Mucosa of descending colon (tissue), 3 donors: ENCODE measurements at regions not wholly inside any gene's neighbourhood (a gene's known extent, or its start where the extent isn't known, plus 50 kb on each side); places are given as distances from the start of the nearest gene placed in this dataset.

Experiments used
- ATAC-seq: fragments of 200-7000 bp; cut with Tn5 transposase; one replicate; pipeline ENCODE4 v1.9.1; 2020; ENCODE audit warnings: mild to moderate bottlenecking, moderate library complexity
- DNase-seq, 3 donors: peaks; one replicate each; pipeline ENCODE4 v3.0.0-alpha.2; 2020
- H3K36me3 ChIP-seq: fragments of 200-600 bp; one replicate; pipeline ENCODE4 v1.8.0; 2021; ENCODE audit warnings: low read depth, mild to moderate bottlenecking
- H3K4me1 ChIP-seq: fragments of 200-600 bp; one replicate; pipeline ENCODE4 v1.8.0; 2021; ENCODE audit warnings: low read depth, mild to moderate bottlenecking
- H3K4me3 ChIP-seq: fragments of 200-600 bp; one replicate; pipeline ENCODE4 v1.8.0; 2021; ENCODE audit warnings: mild to moderate bottlenecking
- H3K9me3 ChIP-seq: fragments of 200-600 bp; one replicate; pipeline ENCODE4 v1.8.0; 2021; ENCODE audit warnings: mild to moderate bottlenecking
- intact Hi-C, 2 donors: fragments of 100-400 bp; cut with DNase I in 1 of 2; cut with micrococcal nuclease in 1 of 2; formaldehyde crosslinking; loops; one replicate each; pipeline versions ENCODE4 v1.11.0 to v1.11.1; 2022; cut with DNase I, micrococcal nuclease
- TF ChIP-seq, protein P1 (sequence below): fragments of 200-600 bp; IDR thresholded peaks from one replicate; pipeline ENCODE4 v1.8.0; 2022; ENCODE audit warnings: antibody characterized with exemption, mild to moderate bottlenecking
- donor health status: DM: no; HTN: no; CAD: no; lungs with moderate emphysema.
- donor health status: DM: no; HTN: no; CAD: no.
- donor health status: DM: no; HTN: yes; CAD: no.

DNA sequence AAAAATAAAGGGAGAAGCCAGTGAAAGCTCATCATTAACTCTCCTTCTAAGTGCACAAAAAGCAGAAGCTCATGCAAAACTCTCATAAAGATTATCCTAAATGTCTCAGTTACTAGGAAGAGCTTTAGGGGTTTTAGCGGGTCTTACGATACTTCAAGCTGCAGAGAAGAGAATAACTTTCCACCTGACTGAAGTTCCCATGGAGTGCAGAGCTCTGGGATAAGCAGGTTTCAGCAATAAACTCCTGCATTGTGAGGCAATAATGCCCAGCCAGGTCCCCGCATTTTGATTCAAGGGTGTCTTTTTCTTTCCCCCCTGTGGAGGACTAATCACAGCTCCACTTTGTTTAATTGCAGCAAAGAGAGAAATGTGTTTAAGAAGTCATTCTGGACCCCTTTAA is 241.9 kb upstream of the SP8 start:
- no peak for ATAC-seq
- Histone ChIP-seq H3K4me3 (no peak overlapping the region), H3K4me1 (peaks cover 4% of the 10 kb centered on the region), H3K36me3 (no peaks in the 10 kb centered on the region), H3K9me3 (no peaks in the 10 kb centered on the region)
- TF ChIP-seq, protein P1, sequence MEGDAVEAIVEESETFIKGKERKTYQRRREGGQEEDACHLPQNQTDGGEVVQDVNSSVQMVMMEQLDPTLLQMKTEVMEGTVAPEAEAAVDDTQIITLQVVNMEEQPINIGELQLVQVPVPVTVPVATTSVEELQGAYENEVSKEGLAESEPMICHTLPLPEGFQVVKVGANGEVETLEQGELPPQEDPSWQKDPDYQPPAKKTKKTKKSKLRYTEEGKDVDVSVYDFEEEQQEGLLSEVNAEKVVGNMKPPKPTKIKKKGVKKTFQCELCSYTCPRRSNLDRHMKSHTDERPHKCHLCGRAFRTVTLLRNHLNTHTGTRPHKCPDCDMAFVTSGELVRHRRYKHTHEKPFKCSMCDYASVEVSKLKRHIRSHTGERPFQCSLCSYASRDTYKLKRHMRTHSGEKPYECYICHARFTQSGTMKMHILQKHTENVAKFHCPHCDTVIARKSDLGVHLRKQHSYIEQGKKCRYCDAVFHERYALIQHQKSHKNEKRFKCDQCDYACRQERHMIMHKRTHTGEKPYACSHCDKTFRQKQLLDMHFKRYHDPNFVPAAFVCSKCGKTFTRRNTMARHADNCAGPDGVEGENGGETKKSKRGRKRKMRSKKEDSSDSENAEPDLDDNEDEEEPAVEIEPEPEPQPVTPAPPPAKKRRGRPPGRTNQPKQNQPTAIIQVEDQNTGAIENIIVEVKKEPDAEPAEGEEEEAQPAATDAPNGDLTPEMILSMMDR, result no peak
- intact Hi-C loops, result no loop called here
- DNase-seq, result no peak

DNA sequence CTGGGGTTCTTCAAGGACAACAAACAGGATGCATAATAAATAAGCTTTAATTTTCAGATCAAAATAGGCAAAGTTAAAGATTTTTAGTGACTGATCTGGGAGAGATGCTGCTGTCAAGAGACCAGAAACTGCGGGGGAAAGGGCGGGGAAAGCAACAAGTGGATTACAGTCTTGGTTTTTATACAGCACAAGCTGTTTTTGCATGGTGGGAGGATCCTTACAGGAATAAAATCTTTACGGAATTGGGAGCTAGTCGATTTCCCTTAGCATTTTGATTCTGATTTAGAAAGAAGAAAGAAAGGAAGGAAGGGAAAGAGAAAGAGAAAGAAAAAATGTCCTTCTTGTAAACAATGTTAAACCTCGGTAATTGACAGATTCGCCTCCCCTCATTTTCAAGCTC is 242.3 kb upstream of the SP8 start:
- H3K4me1 ChIP-seq, result peaks cover 4% of the 10 kb centered on the region
- TF ChIP-seq, protein P1, result no peak
- ATAC-seq (no peak), DNase-seq (no peak)
- no peak overlapping the region for H3K4me3 ChIP-seq
- intact Hi-C loops, result no loop called here
- no peaks in the 10 kb centered on the region for H3K9me3 ChIP-seq
- no peaks in the 10 kb centered on the region for H3K36me3 ChIP-seq

DNA sequence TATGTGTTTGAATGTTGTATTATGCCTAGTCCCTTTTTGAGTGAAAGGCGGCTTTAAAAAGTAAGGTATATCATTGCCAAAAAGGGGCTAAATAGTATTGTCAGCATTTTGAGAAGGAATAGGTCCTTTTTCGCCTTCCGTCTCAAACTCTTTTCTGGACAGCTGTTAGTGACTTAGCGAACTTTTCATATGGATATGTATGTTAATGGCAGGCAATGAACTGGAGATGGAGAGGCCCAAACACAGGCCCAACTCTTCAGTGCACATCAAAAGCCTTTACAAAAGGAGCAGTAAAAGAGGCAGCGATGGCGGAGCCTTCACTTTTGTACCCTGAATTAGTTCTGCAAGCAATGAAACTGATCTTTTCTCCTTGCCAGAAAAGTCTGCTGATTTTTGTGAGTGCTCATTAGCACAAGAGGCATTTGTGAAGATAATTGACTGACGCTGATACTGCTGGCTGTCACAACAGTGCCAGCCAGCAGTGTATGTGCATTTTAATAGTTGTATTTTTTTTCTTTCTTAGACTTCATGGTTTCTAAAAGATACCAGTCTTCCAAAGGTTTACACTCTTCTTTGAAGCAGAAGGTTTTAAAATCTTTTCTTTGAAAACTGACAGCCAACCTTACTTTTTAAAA is 243.7 kb upstream of the SP8 start:
- Histone ChIP-seq H3K36me3 (no peaks in the 10 kb centered on the region), H3K4me1 (peaks cover 4% of the 10 kb centered on the region), H3K4me3 (no peak overlapping the region), H3K9me3 (no peaks in the 10 kb centered on the region)
- TF ChIP-seq, protein P1, result no peak
- intact Hi-C loops, result no loop called here
- DNase-seq (no peak), ATAC-seq (no peak)

DNA sequence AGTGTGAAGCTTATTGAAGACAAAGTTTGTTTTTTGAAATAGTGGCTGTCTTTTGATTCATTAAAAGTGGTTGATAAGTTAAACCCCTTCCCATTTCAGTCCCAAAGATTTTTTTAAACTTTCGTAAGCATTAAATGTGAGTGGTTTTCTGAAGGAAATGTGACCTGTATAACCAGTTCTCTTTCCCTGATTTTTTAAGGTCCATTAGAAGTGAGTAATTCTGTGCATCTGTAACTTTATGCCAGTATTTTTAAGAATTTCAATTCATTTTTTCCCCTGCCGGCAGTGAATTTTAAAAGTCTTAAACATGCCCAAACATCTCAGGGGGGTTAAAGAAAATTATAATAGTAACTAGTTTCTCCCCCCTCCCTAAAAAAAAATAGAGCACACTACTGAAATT is 254.6 kb upstream of the SP8 start:
- H3K4me3 ChIP-seq, result no peak overlapping the region
- no peak for DNase-seq
- TF ChIP-seq, protein P1, result no peak
- intact Hi-C loops, result no loop called here
- H3K4me1 ChIP-seq, result no peaks in the 10 kb centered on the region
- H3K9me3 ChIP-seq, result no peaks in the 10 kb centered on the region
- no peak for ATAC-seq
- no peaks in the 10 kb centered on the region for H3K36me3 ChIP-seq

DNA sequence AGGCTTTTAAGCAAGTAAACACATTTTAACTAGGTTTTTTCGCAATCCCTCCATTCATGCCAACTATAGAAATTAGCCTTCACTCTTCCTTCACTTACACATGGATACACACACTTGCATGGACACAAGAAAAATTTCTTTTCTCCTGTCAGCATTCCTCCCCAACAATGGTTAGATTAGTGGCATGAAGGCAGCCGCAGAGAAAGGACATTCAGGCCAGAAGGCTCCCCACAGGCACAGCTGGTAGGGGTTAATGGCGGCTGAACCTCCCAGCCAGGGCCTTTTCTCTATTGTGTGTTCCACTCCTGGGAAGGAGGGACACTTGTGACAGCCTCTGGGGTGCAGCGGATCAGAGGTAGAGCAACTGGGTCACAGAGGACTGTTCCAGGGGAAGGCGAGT is 255.0 kb upstream of the SP8 start:
- Histone ChIP-seq H3K4me3 (no peak overlapping the region), H3K9me3 (no peaks in the 10 kb centered on the region), H3K36me3 (no peaks in the 10 kb centered on the region), H3K4me1 (no peaks in the 10 kb centered on the region)
- DNase-seq (no peak), ATAC-seq (no peak)
- TF ChIP-seq, protein P1, result no peak
- intact Hi-C loops, result no loop called here

DNA sequence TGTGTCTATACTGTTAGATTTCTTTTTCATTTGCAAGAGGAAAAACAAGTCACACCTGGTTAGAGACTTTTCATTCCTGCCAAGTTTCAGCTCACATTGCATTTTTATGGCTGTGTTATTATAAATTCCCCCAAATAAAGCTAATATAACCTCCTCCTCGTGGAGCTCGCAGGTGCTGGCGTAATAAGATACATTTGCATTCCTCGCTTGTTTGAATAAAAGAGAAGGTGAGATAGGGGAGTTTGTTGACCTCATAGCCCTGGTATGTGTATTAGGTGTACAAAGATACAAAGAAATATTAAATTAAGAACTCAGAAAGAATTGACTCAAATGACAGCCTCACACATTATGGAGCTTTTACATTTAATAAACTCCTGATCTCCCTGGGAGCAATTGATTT is 257.7 kb upstream of the SP8 start:
- Histone ChIP-seq H3K4me3 (no peak overlapping the region), H3K9me3 (no peaks in the 10 kb centered on the region), H3K4me1 (no peaks in the 10 kb centered on the region), H3K36me3 (no peaks in the 10 kb centered on the region)
- TF ChIP-seq, protein P1, result no peak
- no peak for ATAC-seq
- intact Hi-C loops, result no loop called here
- no peak for DNase-seq
